CD4-positive, alpha-beta T cell treated with Interleukin-15 for 1 hour (primary cell): ENCODE measurements at regions not wholly inside any gene's neighbourhood (a gene's known extent, or its start where the extent isn't known, plus 50 kb on each side); places are given as distances from the start of the nearest gene placed in this dataset.
A peak's percentile ranks its signal among the peaks of the same experiment; 100 is the strongest.

ENCODE experiments used
- DNase-seq: peaks from one replicate; pipeline ENCODE4 v3.0.0-alpha.2; 2020

- DNase-seq: no peak
Measured at GRCh38 chr4:71163317-71163716, 169.9 kb downstream of the DCK start.

GRCh38 chr4:71167083-71167482 lies 171.7 kb upstream of the SLC4A4 start:
- DNase-seq: no peak

GRCh38 chr4:71171592-71171991 lies 167.2 kb upstream of the SLC4A4 start:
- DNase-seq: no peak

GRCh38 chr4:71181332-71181731 lies 157.5 kb upstream of the SLC4A4 start:
- DNase-seq: no peak

DNA sequence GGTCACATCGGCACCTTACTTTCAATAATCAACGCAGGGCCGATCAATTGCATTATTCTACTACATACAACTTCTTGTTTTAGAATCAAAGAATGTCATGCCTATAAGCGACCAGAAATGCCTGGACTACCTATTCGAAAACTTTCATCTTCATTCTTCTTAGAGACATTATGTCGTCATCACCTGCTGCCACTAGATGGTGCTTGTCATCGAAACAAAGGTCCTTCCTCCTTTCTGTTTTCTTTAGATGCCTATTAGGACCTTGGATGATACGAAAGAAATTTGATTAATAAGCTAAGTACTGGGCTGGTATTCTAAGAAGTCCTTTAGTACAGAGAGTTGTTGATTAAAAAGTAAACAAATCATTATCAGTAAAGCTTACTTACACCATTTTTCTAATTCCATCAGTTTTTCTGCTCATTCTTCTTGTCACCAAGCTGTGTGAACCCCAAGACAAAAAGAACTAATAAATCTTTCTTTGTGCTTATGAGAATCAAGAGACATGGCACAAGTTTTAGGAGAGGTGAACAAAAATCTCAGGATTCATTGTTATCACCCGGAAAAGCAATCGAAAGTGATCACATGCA lies 154.5 kb upstream of the SLC4A4 start:
- DNase-seq: peak; percentile 33

GRCh38 chr4:71185037-71185436 lies 153.8 kb upstream of the SLC4A4 start:
- no peak for DNase-seq

GRCh38 chr4:71186257-71186565 lies 152.6 kb upstream of the SLC4A4 start:
- DNase-seq: no peak

DNA sequence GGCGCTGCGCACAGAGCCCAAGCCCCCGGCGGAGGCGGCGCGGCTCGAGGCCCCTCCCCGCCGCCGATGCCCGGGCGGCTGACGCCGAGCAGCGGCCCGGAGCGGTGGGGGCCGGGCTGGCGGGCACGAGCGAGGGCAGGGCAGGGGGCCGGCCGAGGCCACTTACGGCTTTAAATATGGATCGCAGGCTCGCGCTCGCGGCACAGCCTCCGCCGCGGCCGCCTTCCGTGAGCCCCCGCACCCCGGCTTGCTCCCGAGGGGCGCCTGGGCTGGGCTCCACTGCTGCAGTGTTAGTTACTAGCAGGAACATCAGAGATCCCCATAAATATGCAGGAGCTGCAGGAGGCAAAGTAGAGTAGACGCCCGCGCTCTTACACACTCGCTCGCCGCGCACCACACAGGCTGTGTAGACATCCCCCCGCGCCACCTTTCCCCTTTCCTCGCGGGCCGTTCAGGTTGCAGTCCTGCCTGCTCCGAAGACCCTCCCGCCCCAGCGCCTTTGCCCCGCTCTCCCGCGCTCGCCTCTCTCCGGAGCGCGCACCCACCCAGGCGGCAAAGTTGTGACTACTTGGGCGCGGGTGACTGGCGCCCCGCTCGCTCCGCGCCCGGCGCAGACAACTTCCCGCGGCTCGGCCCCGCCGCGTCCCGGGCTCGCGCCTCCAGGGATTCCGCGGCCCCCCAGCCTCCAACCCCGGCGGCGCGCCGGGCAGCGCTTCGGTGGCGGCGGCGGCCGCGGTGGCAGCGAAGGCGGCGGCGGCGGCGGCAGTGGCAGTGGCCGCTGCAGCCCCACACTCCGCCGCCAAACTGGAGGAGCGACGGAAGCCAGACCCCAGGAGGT lies 152.0 kb upstream of the SLC4A4 start:
- peak; percentile 49 for DNase-seq

GRCh38 chr4:71187404-71188155 lies 151.2 kb upstream of the SLC4A4 start:
- DNase-seq: no peak

DNA sequence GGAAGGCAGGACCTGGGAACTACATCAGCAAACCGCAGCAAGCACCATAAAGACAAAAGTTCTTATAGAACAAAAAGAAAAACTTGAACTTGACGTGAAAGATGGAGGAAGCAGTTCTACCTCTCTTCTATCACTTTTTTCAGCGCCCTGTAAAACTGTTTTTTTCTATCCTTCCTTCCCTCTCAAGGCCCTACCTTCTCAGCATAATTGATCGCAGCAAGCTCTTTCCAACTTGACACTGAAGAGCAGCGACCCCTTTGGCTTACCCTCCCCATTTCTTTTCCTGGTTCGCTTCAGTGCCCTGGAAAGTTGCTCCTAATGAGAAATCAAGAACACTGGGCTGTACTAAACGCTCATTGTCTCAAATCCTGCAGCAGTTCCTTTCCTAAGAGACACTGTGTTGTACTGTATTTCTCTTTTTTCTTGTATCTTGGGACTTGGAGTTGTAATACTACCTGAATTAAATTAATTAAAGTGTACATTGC lies 150.6 kb upstream of the SLC4A4 start:
- DNase-seq: no peak

- DNase-seq: no peak
Measured at GRCh38 chr4:71188951-71189350, 149.9 kb upstream of the SLC4A4 start.

DNA sequence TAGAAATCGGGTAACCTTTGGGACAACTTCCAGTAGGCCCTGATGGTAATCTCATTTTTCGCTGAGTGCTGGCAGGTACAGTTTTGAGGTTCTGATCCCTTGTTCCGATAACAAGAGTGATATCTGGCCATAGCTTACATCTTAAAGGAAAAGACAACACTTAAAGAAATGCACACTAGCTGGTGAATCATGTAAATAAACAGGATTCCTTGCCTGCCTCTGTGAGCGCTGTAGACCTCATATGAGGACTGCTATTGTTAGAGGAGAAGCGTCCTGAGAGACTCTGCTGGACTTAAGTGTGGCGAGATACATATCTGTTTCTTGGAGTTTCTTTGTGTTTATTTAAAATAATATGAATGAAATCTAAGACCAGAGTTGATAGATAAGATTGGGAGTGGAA lies 149.3 kb upstream of the SLC4A4 start:
- DNase-seq: no peak

DNA sequence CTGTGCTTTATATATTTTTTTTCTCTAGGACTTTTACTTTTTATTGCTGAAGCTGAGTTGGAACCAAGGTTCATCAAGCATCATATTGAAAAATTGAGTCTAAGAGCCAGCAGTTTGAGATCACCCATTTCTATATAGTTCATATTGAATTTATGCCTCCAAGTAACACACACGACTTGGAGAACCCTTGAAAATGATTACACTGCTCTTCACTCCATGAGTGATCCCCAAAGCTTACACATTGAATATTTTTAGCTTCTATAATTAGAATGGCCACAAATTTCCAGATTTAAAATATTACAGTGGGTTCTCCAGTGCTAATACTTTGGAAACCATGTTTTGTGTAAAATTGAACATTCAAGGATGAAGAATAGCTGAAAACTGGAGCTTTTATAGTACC lies 144.4 kb upstream of the SLC4A4 start:
- DNase-seq: no peak

DNA sequence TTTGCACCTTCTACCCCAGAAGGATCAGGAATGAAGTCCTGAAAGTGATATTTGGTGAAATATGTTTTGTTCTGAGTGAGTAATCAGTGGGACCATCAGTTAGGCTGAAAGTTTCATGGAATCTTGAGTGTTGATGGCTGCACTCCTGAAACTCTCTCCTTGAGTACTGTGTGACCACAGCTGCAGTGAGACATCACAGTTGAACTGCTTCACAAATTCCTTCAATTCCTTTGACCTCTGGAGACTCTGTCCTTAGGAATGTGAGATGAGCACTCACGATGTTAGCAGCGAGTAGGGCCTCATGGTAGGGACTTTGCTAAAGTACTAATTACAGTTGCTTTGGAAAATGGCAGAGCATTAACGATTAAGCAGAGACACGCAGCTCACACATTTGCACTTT lies 142.9 kb upstream of the SLC4A4 start:
- no peak for DNase-seq

- no peak for DNase-seq
Measured at GRCh38 chr4:71198958-71199357, 139.9 kb upstream of the SLC4A4 start.

DNA sequence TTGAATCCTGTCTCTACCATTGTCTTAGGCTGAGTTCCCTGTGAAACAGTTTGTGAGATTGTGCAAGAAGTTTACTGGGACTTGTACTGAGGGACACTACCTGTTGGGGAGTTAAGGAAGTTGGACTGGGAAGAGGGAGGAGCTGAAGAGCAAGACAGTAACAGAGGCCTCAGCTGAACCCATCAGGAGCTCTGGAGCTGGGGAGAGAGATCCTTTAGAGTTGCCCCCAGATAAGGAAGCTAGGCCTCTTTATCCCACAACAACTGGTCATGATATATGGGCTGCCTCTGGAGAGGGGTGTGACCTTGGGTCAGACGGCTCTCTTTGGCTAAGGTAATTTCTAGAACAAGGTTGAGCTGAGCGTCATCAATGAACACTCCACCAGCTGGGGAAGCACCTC lies 137.8 kb upstream of the SLC4A4 start:
- DNase-seq: no peak

DNA sequence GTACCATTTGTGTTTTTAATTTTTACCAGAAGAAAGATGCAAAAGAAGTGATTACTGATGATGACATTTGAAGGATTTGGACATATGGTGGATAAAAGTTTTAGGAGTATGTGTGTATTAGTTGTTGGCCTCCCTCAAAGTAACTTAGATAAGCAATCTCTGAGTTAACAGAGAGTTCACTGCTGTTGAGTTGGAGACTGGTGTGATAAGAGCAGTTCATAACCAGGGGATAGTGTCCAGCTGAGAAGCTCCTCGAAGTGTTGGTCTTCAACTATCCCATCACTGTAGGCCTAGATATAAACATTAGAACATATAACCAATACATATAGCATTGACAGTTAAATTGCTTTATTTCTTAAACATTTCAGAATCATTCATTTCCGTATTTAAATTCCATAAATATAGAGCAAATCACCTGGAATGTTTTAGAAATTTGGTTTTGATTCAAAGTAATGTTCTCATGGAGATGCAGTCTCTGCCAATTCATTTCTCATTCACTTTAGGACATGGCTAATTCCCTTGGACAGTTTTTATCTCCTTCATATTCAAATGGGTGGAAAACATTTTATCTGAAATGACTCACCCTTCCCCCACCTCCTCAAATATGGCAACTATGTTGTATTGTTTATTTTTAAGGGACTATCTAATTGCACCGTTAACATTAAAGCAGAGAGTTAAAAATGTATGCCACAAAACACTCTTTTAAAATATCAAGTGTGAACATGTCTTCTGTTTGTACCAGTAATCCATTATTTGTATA lies 136.8 kb upstream of the SLC4A4 start:
- DNase-seq: no peak

DNA sequence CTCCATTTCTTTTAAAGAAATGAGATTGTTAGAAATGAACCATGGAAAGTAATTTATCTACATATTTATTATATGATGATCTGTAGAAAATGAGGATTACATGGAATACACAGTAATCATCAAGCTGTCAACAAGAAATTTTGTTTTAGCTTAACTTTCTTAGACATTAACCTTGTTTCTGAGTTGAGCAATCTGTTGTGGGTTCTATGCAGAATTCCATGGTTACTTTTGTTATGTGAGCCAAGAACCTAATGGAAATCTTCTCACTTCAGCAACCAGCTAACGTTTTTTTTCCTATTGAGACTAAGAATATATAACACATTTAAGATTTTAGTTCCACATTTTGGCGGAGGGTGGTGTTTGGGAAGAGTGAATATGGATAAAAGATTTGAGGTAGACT lies 136.1 kb upstream of the SLC4A4 start:
- no peak for DNase-seq

DNA sequence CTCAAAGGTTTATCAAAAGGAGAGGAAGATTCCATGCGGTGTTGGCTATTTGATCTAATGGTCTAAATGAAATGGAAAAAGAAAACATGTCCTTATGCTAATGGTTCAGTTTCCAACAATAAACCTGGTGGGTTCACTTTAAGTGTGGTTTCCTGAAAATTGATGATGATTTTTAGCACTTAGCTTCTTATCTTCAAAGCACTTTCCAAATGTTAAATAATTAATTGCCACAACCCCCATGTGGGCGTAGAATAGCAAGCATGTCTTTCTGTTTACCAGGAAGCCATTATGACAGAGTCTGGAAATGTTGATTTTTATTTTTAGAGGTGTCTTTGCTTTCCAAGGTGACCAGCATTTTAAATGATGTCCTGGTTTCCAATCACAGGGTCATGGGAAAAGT lies 134.8 kb upstream of the SLC4A4 start:
- DNase-seq: no peak

DNA sequence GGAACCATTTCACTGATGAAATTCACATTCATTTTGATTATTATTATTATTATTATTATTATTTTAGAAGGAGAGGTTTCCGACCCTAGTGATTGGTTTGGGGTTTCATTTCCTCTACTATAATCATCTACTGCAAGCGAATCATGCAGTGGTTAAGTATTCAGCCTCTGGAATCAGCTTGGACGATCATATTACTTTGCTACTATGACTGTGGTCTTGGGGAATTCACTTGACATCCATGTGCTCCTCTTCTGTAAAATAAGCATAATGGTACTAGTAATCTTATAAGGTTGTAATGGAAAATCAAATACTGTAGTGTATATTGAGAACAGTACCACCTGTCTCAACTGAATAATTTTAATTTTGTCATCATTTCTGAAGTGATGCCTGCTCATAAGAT lies 132.1 kb upstream of the SLC4A4 start:
- no peak for DNase-seq

- no peak for DNase-seq
Measured at GRCh38 chr4:71209161-71209560, 129.7 kb upstream of the SLC4A4 start.

- DNase-seq: no peak
Measured at GRCh38 chr4:71210823-71211222, 128.0 kb upstream of the SLC4A4 start.

DNA sequence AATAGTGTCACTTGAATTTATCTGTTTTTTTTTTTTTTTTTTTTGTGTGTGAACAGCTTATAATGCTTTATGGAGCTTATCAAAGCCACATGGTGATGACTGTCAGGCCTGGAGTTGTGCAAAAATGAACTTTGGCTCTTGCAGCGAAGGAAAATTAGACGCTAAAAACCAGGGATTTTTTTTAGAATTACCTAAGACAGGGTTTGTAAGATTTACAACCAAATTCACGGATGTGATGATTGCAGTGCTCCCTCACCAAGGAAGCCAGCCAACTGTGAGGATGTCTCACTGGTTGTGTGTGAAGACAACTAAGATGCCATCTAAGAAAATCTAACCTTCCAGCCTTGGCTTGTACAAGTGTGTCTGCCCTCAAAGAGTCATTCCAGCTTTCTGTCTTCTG lies 127.1 kb upstream of the SLC4A4 start:
- DNase-seq: no peak
